Gastroesophageal sphincter (tissue), 2 donors: ENCODE measurements at regions not wholly inside any gene's neighbourhood (a gene's known extent, or its start where the extent isn't known, plus 50 kb on each side); places are given as distances from the start of the nearest gene placed in this dataset.

Source experiments
- EP300 ChIP-seq: sonication (generic); formaldehyde crosslinking; IDR thresholded peaks from one replicate; pipeline ENCODE4 v1.6.1; 2017; ENCODE audit warnings: antibody characterized with exemption, mild to moderate bottlenecking
- POLR2AphosphoS5 ChIP-seq: sonication (generic); formaldehyde crosslinking; IDR thresholded peaks from one replicate; pipeline ENCODE4 v1.6.1; 2017; ENCODE audit warnings: antibody characterized with exemption

DNA sequence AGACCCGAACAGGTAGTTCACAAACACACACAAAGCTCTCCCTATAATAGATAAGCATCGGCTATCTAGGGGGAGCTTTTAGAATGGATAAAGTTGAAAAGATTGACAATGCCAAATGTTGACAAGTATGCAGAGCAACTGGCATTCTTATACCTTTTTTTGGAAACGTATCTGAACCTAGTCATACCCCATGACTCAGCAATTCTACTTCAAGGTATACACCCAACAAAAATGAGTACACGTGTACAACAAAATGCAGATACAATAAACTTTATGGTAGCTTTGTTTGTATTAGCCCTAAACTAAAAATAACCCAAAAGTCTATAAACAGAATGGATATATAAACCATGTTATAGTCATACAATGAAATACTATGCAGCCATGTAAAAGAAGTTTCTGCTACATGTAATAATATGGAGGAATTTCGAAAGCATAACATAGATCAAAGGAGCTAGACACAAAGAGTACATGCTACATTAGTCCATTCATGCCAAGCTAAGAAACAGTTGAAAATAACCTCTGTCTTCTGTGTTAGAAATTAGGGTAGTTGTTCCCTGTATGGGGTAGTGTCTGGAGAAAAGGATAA lies 718.5 kb upstream of the ZNF608 start:
- TF ChIP-seq EP300 (no peak), POLR2AphosphoS5 (no peak)
